Kidney (tissue), 13 donors: ENCODE measurements at regions not wholly inside any gene's neighbourhood (a gene's known extent, or its start where the extent isn't known, plus 50 kb on each side); places are given as distances from the start of the nearest gene placed in this dataset.

Experiments used
- DNase-seq, 5 donors: peaks; one replicate each; pipeline ENCODE4 v3.0.0-alpha.2; 2013 to 2020
- FAIRE-seq: peaks from 2 replicates; lab custom pipeline; 2012; peaks lifted over from hg19 to GRCh38; lab: Jason Lieb, UNC
- H3K27ac ChIP-seq, 2 donors: one replicate each; pipeline ENCODE4 v1.7.0; 2013; ENCODE audit warnings: low read depth in 2 of 2, low read length in 2 of 2, inconsistent platforms in 1 of 2
- H3K27me3 ChIP-seq: one replicate; pipeline ENCODE4 v1.7.1; 2013; ENCODE audit warnings: low read length, inconsistent platforms; ENCODE audit not compliant: control insufficient read depth, insufficient read depth
- H3K36me3 ChIP-seq, 3 donors: one replicate each; pipeline versions ENCODE4 v1.7.0 to v1.7.1; 2013; ENCODE audit warnings: low read length in 3 of 3, control low read depth in 1 of 3, inconsistent platforms in 1 of 3; ENCODE audit not compliant: insufficient read depth in 3 of 3, control insufficient read depth in 2 of 3
- H3K4me1 ChIP-seq, 3 donors: one replicate each; pipeline versions ENCODE4 v1.7.0 to v1.7.1; 2013; ENCODE audit warnings: low read length in 3 of 3, inconsistent platforms in 1 of 3, low read depth in 1 of 3; ENCODE audit not compliant: control insufficient read depth in 2 of 3, insufficient read depth in 2 of 3
- H3K4me3 ChIP-seq, 3 donors: one replicate each; pipeline versions ENCODE4 v1.7.0 to v1.8.1; 2013; ENCODE audit warnings: low read length in 3 of 3, control low read depth in 1 of 3, inconsistent platforms in 1 of 3
- H3K9ac ChIP-seq, 3 donors: one replicate each; pipeline versions ENCODE4 v1.7.0 to v1.7.1; 2013; ENCODE audit warnings: low read length in 3 of 3, control low read depth in 1 of 3, inconsistent platforms in 1 of 3
- H3K9me3 ChIP-seq, 3 donors: one replicate each; pipeline versions ENCODE4 v1.7.0 to v1.7.1; 2013; ENCODE audit warnings: low read length in 3 of 3, control low read depth in 1 of 3, inconsistent platforms in 1 of 3; ENCODE audit not compliant: control insufficient read depth in 2 of 3, insufficient read depth in 1 of 3
- intact Hi-C: fragments of 100-400 bp; cut with DNase I; formaldehyde crosslinking; loops from one replicate; pipeline ENCODE4 v1.11.1; 2022
- TF ChIP-seq, protein P1 (sequence below): IDR thresholded peaks from 3 replicates; pipeline ENCODE4 v1.5.1; 2012; ENCODE audit warnings: mild to moderate bottlenecking, moderate library complexity, borderline replicate concordance; ENCODE audit not compliant: insufficient read depth; ENCODE audit errors: extremely low read depth
- donor health status: control.
- donor health status: control.
- donor health status: control.
- donor health status: control.
- donor health status: control.
- donor health status: DM: yes; HTN: yes; CAD: no.
- donor health status: Normal renal cell carcinoma (clear cell type).

DNA sequence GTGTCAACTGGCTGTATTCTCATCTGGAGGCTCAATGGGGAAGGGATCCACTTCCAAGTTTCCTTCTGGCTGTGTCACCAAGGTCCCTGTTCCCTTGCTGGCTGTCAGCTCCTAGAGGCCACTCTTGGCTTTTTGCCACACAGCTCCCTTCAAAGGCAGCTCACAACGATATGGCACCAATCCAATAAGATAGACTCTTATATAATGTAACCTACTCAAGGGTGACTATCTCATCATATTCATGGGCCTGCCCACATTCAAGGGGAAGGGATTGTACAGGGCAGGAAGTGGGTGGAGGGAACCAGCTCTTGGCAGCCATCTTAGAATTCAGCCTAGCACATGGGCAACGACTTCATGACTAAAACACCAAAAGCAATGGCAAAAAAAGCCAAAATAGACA is 98.7 kb upstream of the PLXNC1 start:
- H3K4me3 ChIP-seq, result no peak overlapping the region
- peak in 1 of 5 donors; percentile 11 for DNase-seq
- no peak overlapping the region for H3K27ac ChIP-seq
- H3K4me1 ChIP-seq, result peaks cover 0 to 3% (median 2%) of the 10 kb centered on the region in 3 donors
- no peak for FAIRE-seq
- no peaks in the 10 kb centered on the region for H3K9me3 ChIP-seq
- intact Hi-C loops, result no loop called here
- no peaks in the 10 kb centered on the region for H3K27me3 ChIP-seq
- no peak overlapping the region for H3K9ac ChIP-seq
- TF ChIP-seq, protein P1, sequence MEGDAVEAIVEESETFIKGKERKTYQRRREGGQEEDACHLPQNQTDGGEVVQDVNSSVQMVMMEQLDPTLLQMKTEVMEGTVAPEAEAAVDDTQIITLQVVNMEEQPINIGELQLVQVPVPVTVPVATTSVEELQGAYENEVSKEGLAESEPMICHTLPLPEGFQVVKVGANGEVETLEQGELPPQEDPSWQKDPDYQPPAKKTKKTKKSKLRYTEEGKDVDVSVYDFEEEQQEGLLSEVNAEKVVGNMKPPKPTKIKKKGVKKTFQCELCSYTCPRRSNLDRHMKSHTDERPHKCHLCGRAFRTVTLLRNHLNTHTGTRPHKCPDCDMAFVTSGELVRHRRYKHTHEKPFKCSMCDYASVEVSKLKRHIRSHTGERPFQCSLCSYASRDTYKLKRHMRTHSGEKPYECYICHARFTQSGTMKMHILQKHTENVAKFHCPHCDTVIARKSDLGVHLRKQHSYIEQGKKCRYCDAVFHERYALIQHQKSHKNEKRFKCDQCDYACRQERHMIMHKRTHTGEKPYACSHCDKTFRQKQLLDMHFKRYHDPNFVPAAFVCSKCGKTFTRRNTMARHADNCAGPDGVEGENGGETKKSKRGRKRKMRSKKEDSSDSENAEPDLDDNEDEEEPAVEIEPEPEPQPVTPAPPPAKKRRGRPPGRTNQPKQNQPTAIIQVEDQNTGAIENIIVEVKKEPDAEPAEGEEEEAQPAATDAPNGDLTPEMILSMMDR, result no peak
- no peaks in the 10 kb centered on the region for H3K36me3 ChIP-seq

DNA sequence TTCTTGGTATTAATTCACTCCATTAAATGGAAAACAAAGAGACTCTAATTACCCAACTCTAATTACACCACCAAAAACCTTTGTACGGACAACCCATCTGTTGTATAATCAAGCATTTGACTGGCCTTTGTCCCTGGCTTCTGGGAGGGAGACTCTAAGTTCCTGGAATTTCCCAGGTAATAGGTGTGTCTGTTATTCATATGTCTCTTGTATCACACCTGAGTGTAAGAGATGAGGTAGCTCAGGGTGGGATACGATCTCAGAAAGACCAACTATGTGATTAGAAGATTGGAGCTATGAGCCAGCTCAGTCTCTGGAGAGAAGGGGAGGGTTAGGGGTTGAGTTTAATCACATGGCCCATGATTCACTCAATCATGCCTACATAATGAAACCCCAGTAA is 94.7 kb upstream of the PLXNC1 start:
- DNase-seq (no peak), FAIRE-seq (no peak)
- no peaks in the 10 kb centered on the region for H3K27me3 ChIP-seq
- H3K27ac ChIP-seq, result no peak overlapping the region
- no peak overlapping the region for H3K4me3 ChIP-seq
- intact Hi-C loops, result no loop called here
- TF ChIP-seq, protein P1, result no peak
- no peak overlapping the region for H3K9ac ChIP-seq
- H3K4me1 ChIP-seq, result peaks cover 0 to 2% (median 0%) of the 10 kb centered on the region in 3 donors
- H3K9me3 ChIP-seq, result no peaks in the 10 kb centered on the region
- H3K36me3 ChIP-seq, result no peaks in the 10 kb centered on the region

DNA sequence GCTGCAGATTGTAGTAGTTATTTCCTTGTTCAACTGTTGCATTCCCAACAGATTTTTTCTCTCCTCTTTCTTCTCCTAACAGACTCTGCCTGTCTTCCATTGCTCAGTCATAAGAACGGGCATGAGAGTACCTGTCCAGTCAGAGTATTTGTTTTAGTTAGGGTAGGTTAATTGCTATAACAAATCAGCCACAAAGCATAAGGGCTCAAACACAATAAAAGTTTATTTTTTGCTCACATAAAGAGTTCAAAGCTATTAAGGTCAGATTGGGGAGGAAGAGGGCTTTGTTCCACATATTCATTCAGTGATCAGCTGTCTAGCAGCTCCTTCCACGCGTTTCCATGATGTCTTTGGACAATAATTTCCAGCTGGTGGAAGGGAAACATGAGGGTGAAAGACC is 92.8 kb upstream of the PLXNC1 start:
- TF ChIP-seq, protein P1, result no peak
- Histone ChIP-seq H3K4me3 (no peak overlapping the region), H3K36me3 (no peaks in the 10 kb centered on the region), H3K4me1 (peaks cover 0 to 2% (median 0%) of the 10 kb centered on the region in 3 donors), H3K27me3 (no peaks in the 10 kb centered on the region), H3K9ac (no peak overlapping the region), H3K27ac (no peak overlapping the region), H3K9me3 (no peaks in the 10 kb centered on the region)
- intact Hi-C loops, result no loop called here
- no peak for FAIRE-seq
- no peak for DNase-seq
